KMS-11 (cell line): ENCODE measurements at regions not wholly inside any gene's neighbourhood (a gene's known extent, or its start where the extent isn't known, plus 50 kb on each side); places are given as distances from the start of the nearest gene placed in this dataset.

Experiments
- H2AFZ ChIP-seq: fragments of 200-600 bp; sonication (generic); 2 replicates; pipeline ENCODE4 v1.6.1; 2016; ENCODE audit warnings: antibody characterized with exemption, mixed run types, low read depth
- H3K27ac ChIP-seq: fragments of 200-600 bp; sonication (generic); 2 replicates; pipeline ENCODE4 v1.6.1; 2016; ENCODE audit warnings: mild to moderate bottlenecking, mixed run types
- H3K27me3 ChIP-seq: fragments of 200-600 bp; sonication (generic); 2 replicates; pipeline ENCODE4 v1.6.1; 2017; ENCODE audit warnings: mild to moderate bottlenecking, low read depth, mixed run types, moderate library complexity; ENCODE audit not compliant: insufficient read depth
- H3K36me3 ChIP-seq: fragments of 200-600 bp; sonication (generic); 2 replicates; pipeline ENCODE4 v1.6.1; 2017; ENCODE audit warnings: mild to moderate bottlenecking, mixed run types; ENCODE audit not compliant: insufficient read depth
- H3K4me1 ChIP-seq: fragments of 200-600 bp; sonication (generic); 2 replicates; pipeline ENCODE4 v1.6.1; 2016; ENCODE audit warnings: mild to moderate bottlenecking, low read depth, mixed run types; ENCODE audit not compliant: poor library complexity, severe bottlenecking
- H3K4me2 ChIP-seq: fragments of 200-600 bp; sonication (generic); 2 replicates; pipeline ENCODE4 v1.7.0; 2016; ENCODE audit warnings: mild to moderate bottlenecking, mixed run types
- H3K4me3 ChIP-seq: fragments of 200-600 bp; sonication (generic); IDR thresholded peaks from 2 replicates; pipeline ENCODE4 v1.6.1; 2017; ENCODE audit warnings: low read depth, low read length, mixed read lengths; ENCODE audit not compliant: insufficient read depth
- H3K79me2 ChIP-seq: fragments of 200-600 bp; sonication (generic); 2 replicates; pipeline ENCODE4 v1.6.1; 2016; ENCODE audit warnings: low read depth, mixed run types; ENCODE audit not compliant: insufficient read depth
- H3K9ac ChIP-seq: fragments of 200-600 bp; sonication (generic); 2 replicates; pipeline ENCODE4 v1.6.1; 2016; ENCODE audit warnings: mild to moderate bottlenecking, mixed run types
- H4K20me1 ChIP-seq: fragments of 200-600 bp; sonication (generic); 2 replicates; pipeline ENCODE4 v1.6.1; 2016; ENCODE audit warnings: mild to moderate bottlenecking, mixed run types; ENCODE audit not compliant: insufficient read depth
- TF ChIP-seq, protein P1 (sequence below): fragments of 200-600 bp; sonication (generic); conservative IDR thresholded peaks from 2 replicates; pipeline ENCODE4 v1.6.1; 2017; ENCODE audit warnings: low read depth, mild to moderate bottlenecking, antibody characterized with exemption, low read length, moderate library complexity, mixed read lengths

- TF ChIP-seq, protein P1, sequence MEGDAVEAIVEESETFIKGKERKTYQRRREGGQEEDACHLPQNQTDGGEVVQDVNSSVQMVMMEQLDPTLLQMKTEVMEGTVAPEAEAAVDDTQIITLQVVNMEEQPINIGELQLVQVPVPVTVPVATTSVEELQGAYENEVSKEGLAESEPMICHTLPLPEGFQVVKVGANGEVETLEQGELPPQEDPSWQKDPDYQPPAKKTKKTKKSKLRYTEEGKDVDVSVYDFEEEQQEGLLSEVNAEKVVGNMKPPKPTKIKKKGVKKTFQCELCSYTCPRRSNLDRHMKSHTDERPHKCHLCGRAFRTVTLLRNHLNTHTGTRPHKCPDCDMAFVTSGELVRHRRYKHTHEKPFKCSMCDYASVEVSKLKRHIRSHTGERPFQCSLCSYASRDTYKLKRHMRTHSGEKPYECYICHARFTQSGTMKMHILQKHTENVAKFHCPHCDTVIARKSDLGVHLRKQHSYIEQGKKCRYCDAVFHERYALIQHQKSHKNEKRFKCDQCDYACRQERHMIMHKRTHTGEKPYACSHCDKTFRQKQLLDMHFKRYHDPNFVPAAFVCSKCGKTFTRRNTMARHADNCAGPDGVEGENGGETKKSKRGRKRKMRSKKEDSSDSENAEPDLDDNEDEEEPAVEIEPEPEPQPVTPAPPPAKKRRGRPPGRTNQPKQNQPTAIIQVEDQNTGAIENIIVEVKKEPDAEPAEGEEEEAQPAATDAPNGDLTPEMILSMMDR: no peak
- H3K4me2 ChIP-seq: no peak overlapping the region
- H3K4me3 ChIP-seq: no peak overlapping the region
- H3K9ac ChIP-seq: no peak overlapping the region
- no peaks in the 10 kb centered on the region for H3K36me3 ChIP-seq
- no peaks in the 10 kb centered on the region for H4K20me1 ChIP-seq
- H3K79me2 ChIP-seq: no peaks in the 10 kb centered on the region
- no peak overlapping the region for H2AFZ ChIP-seq
- H3K27ac ChIP-seq: no peak overlapping the region
- no peaks in the 10 kb centered on the region for H3K27me3 ChIP-seq
- H3K4me1 ChIP-seq: no peaks in the 10 kb centered on the region
Measured at GRCh38 chr5:145218019-145218418, 617.1 kb downstream of the PRELID2 start.

DNA sequence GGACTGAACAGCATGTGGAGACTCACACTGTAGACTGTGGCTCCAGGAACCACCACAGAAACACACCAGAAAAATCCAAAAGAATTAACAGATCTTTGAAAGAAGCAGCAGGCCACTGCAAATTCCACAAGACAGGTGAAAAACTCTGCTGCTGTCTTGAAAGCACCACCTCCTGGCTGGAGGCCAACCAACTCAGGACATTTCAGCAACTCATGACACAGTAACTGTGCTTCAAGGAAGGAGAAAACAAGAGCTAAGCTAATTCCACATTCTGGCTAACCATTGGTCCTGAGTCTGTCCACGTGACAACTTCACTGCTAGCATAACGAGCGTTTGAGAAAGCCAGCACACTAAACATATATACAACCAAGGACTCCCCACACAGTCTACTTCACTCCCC, 625.1 kb downstream of the PRELID2 start:
- Histone ChIP-seq H4K20me1 (no peaks in the 10 kb centered on the region), H2AFZ (no peak overlapping the region), H3K27me3 (no peaks in the 10 kb centered on the region), H3K4me3 (no peak overlapping the region), H3K27ac (no peak overlapping the region), H3K9ac (no peak overlapping the region), H3K36me3 (no peaks in the 10 kb centered on the region), H3K79me2 (no peaks in the 10 kb centered on the region), H3K4me2 (no peak overlapping the region), H3K4me1 (no peaks in the 10 kb centered on the region)
- TF ChIP-seq, protein P1: no peak

GRCh38 chr5:145205546-145205945, 629.6 kb downstream of the PRELID2 start:
- no peak overlapping the region for H3K4me3 ChIP-seq
- H3K27ac ChIP-seq: no peak overlapping the region
- no peaks in the 10 kb centered on the region for H3K36me3 ChIP-seq
- H3K4me2 ChIP-seq: no peak overlapping the region
- H4K20me1 ChIP-seq: no peaks in the 10 kb centered on the region
- no peaks in the 10 kb centered on the region for H3K79me2 ChIP-seq
- no peaks in the 10 kb centered on the region for H3K27me3 ChIP-seq
- TF ChIP-seq, protein P1: no peak
- H3K4me1 ChIP-seq: no peaks in the 10 kb centered on the region
- H2AFZ ChIP-seq: no peak overlapping the region
- H3K9ac ChIP-seq: no peak overlapping the region

DNA sequence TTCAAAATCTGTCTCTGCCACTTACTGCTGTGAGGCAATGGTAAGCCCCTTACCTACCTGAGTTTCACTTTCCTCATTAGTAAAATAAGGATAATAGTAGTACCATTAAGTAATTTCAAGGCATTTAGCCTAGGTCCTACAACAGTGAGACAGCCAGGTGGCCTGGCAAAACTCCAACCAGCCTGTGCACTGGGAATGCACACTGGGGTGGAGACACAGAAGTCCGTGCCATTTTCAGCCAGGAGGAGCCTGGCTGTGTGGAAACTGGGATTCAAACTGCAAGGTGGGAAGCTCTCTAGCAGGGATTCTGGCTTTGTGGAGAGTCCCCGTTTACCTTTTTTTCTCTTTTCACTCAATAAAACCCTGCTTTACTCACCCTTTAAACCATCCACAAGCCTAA, 630.4 kb downstream of the PRELID2 start:
- Histone ChIP-seq H3K4me3 (no peak overlapping the region), H3K4me2 (no peak overlapping the region), H3K27me3 (no peaks in the 10 kb centered on the region), H3K79me2 (no peaks in the 10 kb centered on the region), H2AFZ (no peak overlapping the region), H3K9ac (no peak overlapping the region), H3K36me3 (no peaks in the 10 kb centered on the region), H3K4me1 (no peaks in the 10 kb centered on the region), H3K27ac (no peak overlapping the region), H4K20me1 (no peaks in the 10 kb centered on the region)
- TF ChIP-seq, protein P1: no peak

DNA sequence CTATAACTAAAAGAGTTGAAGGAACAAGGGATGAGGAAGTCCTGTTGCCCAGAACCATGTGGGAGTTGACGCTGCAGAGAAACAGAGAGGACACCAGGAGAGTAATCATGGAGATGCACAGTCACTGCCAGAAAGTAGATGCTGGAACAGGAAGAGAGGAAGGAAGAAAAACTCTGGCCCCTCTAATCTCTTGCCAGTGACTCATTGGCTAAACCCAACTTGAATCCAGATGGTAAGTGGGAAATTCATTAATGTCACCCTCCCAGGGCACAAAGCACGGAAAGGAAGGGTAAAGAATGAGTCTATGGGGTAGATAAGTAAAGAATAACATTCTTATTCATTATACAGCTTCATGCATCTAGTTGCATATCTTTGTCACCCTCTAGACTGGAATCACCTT, 631.9 kb downstream of the PRELID2 start:
- Histone ChIP-seq H3K79me2 (no peaks in the 10 kb centered on the region), H3K9ac (no peak overlapping the region), H3K4me1 (no peaks in the 10 kb centered on the region), H3K27me3 (no peaks in the 10 kb centered on the region), H3K4me2 (no peak overlapping the region), H3K4me3 (no peak overlapping the region), H4K20me1 (no peaks in the 10 kb centered on the region), H3K36me3 (no peaks in the 10 kb centered on the region), H3K27ac (no peak overlapping the region), H2AFZ (no peak overlapping the region)
- TF ChIP-seq, protein P1: no peak
